ENCODE measurements at regions not wholly inside any gene's neighbourhood (a gene's known extent, or its start where the extent isn't known, plus 50 kb on each side); places are given as distances from the start of the nearest gene placed in this dataset.

- H3K9me3 ChIP-seq (ENCODE audit: low read length) = no peaks in the 10 kb centered on the region
- no peak overlapping the region for H2AFZ ChIP-seq (ENCODE audit: low read length)
- no peaks in the 10 kb centered on the region for H3K36me3 ChIP-seq (ENCODE audit: insufficient read depth, low read length)
- no peaks in the 10 kb centered on the region for H3K4me1 ChIP-seq (ENCODE audit: insufficient read depth, low read length, severe bottlenecking)
- no peaks in the 10 kb centered on the region for H4K20me1 ChIP-seq (ENCODE audit: insufficient read depth, low read length)
- no peak overlapping the region for H3K4me2 ChIP-seq (ENCODE audit: low read length)
- no peak overlapping the region for H3K27ac ChIP-seq (ENCODE audit: low read depth, low read length, poor library complexity, severe bottlenecking)
- no peak overlapping the region for H3K4me3 ChIP-seq (ENCODE audit: low read depth, low read length, poor library complexity, severe bottlenecking)
- H3K27me3 ChIP-seq (ENCODE audit: insufficient read depth, low read length) = no peaks in the 10 kb centered on the region
- TF ChIP-seq CTCF (IDR thresholded peaks at IDR 0.05; ENCODE audit: low read length) (no peak), EZH2 (IDR thresholded peaks at IDR 0.05; ENCODE audit: borderline replicate concordance, low read length) (no peak)
- no peak overlapping the region for H3K9ac ChIP-seq (ENCODE audit: low read length)
- no peaks in the 10 kb centered on the region for H3K79me2 ChIP-seq (ENCODE audit: insufficient read depth, low read length)
- no peaks in the 10 kb centered on the region for H3K9me2 ChIP-seq (ENCODE audit: low read depth, low read length)
- H3F3A ChIP-seq (ENCODE audit: insufficient read depth, low read length) = no peaks in the 10 kb centered on the region
Observed at GRCh38 chr13:104387510-104387909, 1321.3 kb upstream of the SLC10A2 start.

- no peaks in the 10 kb centered on the region for H3K36me3 ChIP-seq (ENCODE audit: insufficient read depth, low read length)
- no peak overlapping the region for H3K4me3 ChIP-seq (ENCODE audit: low read depth, low read length, poor library complexity, severe bottlenecking)
- no peaks in the 10 kb centered on the region for H3K9me3 ChIP-seq (ENCODE audit: low read length)
- no peaks in the 10 kb centered on the region for H4K20me1 ChIP-seq (ENCODE audit: insufficient read depth, low read length)
- H2AFZ ChIP-seq (ENCODE audit: low read length) = no peak overlapping the region
- H3K4me1 ChIP-seq (ENCODE audit: insufficient read depth, low read length, severe bottlenecking) = no peaks in the 10 kb centered on the region
- H3F3A ChIP-seq (ENCODE audit: insufficient read depth, low read length) = no peaks in the 10 kb centered on the region
- H3K9ac ChIP-seq (ENCODE audit: low read length) = no peak overlapping the region
- TF ChIP-seq CTCF (IDR thresholded peaks at IDR 0.05; ENCODE audit: low read length) (no peak), EZH2 (IDR thresholded peaks at IDR 0.05; ENCODE audit: borderline replicate concordance, low read length) (no peak)
- no peaks in the 10 kb centered on the region for H3K79me2 ChIP-seq (ENCODE audit: insufficient read depth, low read length)
- H3K4me2 ChIP-seq (ENCODE audit: low read length) = no peak overlapping the region
- no peak overlapping the region for H3K27ac ChIP-seq (ENCODE audit: low read depth, low read length, poor library complexity, severe bottlenecking)
- no peaks in the 10 kb centered on the region for H3K9me2 ChIP-seq (ENCODE audit: low read depth, low read length)
- H3K27me3 ChIP-seq (ENCODE audit: insufficient read depth, low read length) = no peaks in the 10 kb centered on the region
Observed at GRCh38 chr13:104385404-104385803, 1319.2 kb upstream of the SLC10A2 start.

DNA sequence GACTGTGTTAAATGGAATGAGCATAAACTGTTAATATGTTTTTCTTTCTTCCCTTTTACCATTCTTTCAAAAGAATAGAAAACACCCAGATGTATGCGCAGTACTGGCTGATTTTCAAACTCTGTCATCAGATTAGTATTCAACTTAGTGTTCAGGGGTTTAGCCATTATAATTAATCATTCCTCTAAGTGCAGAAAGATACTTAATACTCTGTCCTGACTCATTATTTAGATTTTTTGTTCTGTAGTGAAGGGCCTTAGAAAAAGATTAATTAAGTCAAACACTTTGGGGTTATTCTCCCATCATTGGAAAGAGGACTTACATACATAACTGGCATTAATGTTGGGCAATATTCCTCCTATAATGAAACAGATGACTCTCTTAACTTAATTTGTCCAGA lies 1316.7 kb upstream of the SLC10A2 start:
- TF ChIP-seq CTCF (IDR thresholded peaks at IDR 0.05; ENCODE audit: low read length) = no peak
- no peak for TF ChIP-seq EZH2 (IDR thresholded peaks at IDR 0.05; ENCODE audit: borderline replicate concordance, low read length)
- H3K9me2 ChIP-seq (ENCODE audit: low read depth, low read length) = no peaks in the 10 kb centered on the region
- H3K36me3 ChIP-seq (ENCODE audit: insufficient read depth, low read length) = no peaks in the 10 kb centered on the region

More for the DNA sequence above, 1316.7 kb upstream of the SLC10A2 start:
- H3K79me2 ChIP-seq (ENCODE audit: insufficient read depth, low read length) = no peaks in the 10 kb centered on the region
- H3K4me2 ChIP-seq (ENCODE audit: low read length) = no peak overlapping the region
- H2AFZ ChIP-seq (ENCODE audit: low read length) = no peak overlapping the region
- H3K9ac ChIP-seq (ENCODE audit: low read length) = no peak overlapping the region
- H3K27me3 ChIP-seq (ENCODE audit: insufficient read depth, low read length) = no peaks in the 10 kb centered on the region
- H3K27ac ChIP-seq (ENCODE audit: low read depth, low read length, poor library complexity, severe bottlenecking) = no peak overlapping the region
- H4K20me1 ChIP-seq (ENCODE audit: insufficient read depth, low read length) = no peaks in the 10 kb centered on the region
- H3F3A ChIP-seq (ENCODE audit: insufficient read depth, low read length) = no peaks in the 10 kb centered on the region
- H3K4me3 ChIP-seq (ENCODE audit: low read depth, low read length, poor library complexity, severe bottlenecking) = no peak overlapping the region
- H3K4me1 ChIP-seq (ENCODE audit: insufficient read depth, low read length, severe bottlenecking) = no peaks in the 10 kb centered on the region
- H3K9me3 ChIP-seq (ENCODE audit: low read length) = no peaks in the 10 kb centered on the region
